ENCODE measurements at regions not wholly inside any gene's neighbourhood (a gene's known extent, or its start where the extent isn't known, plus 50 kb on each side); places are given as distances from the start of the nearest gene placed in this dataset.

GRCh38 chr3:73197187-73197586, 135.7 kb downstream of the EBLN2 start:
- no peak for ATAC-seq
- WGBS, 2 donors, result 88 to 92% methylated on average over 5 of the region's 5 CpGs
- TF ChIP-seq POLR2A (IDR thresholded peaks at IDR 0.05) (no peak), CTCF (IDR thresholded peaks at IDR 0.05) (no peak)
- H3K36me3 ChIP-seq (replicated peaks in 1 of 2; ENCODE audit: insufficient read depth in 1 of 2, low read depth in 2 of 2), result no peaks in the 10 kb centered on the region
- no peaks in the 10 kb centered on the region for H3K27me3 ChIP-seq
- no peak overlapping the region for H3K4me3 ChIP-seq
- intact Hi-C loops (cut with DNase I), result no loop called here
- H3K4me1 ChIP-seq, result no peaks in the 10 kb centered on the region
- no peak overlapping the region for H3K27ac ChIP-seq
- no peaks in the 10 kb centered on the region for H3K9me3 ChIP-seq
- DNase-seq, result no peak

- no peak overlapping the region for H3K4me3 ChIP-seq
- H3K36me3 ChIP-seq (replicated peaks in 1 of 2; ENCODE audit: insufficient read depth in 1 of 2, low read depth in 2 of 2), result no peaks in the 10 kb centered on the region
- no peaks in the 10 kb centered on the region for H3K9me3 ChIP-seq
- H3K4me1 ChIP-seq, result no peaks in the 10 kb centered on the region
- TF ChIP-seq CTCF (IDR thresholded peaks at IDR 0.05) (no peak), POLR2A (IDR thresholded peaks at IDR 0.05) (no peak)
- H3K27me3 ChIP-seq, result no peaks in the 10 kb centered on the region
- intact Hi-C loops (cut with DNase I), result no loop called here
- no peak for DNase-seq
- 59 to 63% methylated on average over 2 of the region's 2 CpGs for WGBS, 2 donors
- H3K27ac ChIP-seq, result no peak overlapping the region
- no peak for ATAC-seq
Measured at GRCh38 chr3:73203101-73203500, 141.6 kb downstream of the EBLN2 start.

- TF ChIP-seq CTCF (IDR thresholded peaks at IDR 0.05) (no peak), POLR2A (IDR thresholded peaks at IDR 0.05) (no peak)
- DNase-seq (no peak), ATAC-seq (no peak)
- Histone ChIP-seq H3K4me3 (no peak overlapping the region), H3K27ac (no peak overlapping the region), H3K9me3 (no peaks in the 10 kb centered on the region), H3K36me3 (replicated peaks in 1 of 2; ENCODE audit: insufficient read depth in 1 of 2, low read depth in 2 of 2) (no peaks in the 10 kb centered on the region), H3K27me3 (no peaks in the 10 kb centered on the region), H3K4me1 (no peaks in the 10 kb centered on the region)
- intact Hi-C loops (cut with DNase I), result no loop called here
- WGBS, 2 donors, result 81 to 97% methylated on average over 3 of the region's 3 CpGs
Measured at GRCh38 chr3:73203633-73204032, 142.2 kb downstream of the EBLN2 start.

GRCh38 chr3:73204841-73205240, 143.4 kb downstream of the EBLN2 start:
- H3K4me3 ChIP-seq, result no peak overlapping the region
- ATAC-seq (no peak), DNase-seq (no peak)
- H3K27me3 ChIP-seq, result no peaks in the 10 kb centered on the region
- no peaks in the 10 kb centered on the region for H3K36me3 ChIP-seq (replicated peaks in 1 of 2; ENCODE audit: insufficient read depth in 1 of 2, low read depth in 2 of 2)
- no peak overlapping the region for H3K27ac ChIP-seq
- TF ChIP-seq CTCF (IDR thresholded peaks at IDR 0.05) (no peak), POLR2A (IDR thresholded peaks at IDR 0.05) (no peak)
- no peaks in the 10 kb centered on the region for H3K9me3 ChIP-seq
- intact Hi-C loops (cut with DNase I), result no loop called here
- H3K4me1 ChIP-seq, result no peaks in the 10 kb centered on the region

- H3K4me3 ChIP-seq, result no peak overlapping the region
- no peaks in the 10 kb centered on the region for H3K4me1 ChIP-seq
- no peaks in the 10 kb centered on the region for H3K9me3 ChIP-seq
- no peak overlapping the region for H3K27ac ChIP-seq
- TF ChIP-seq CTCF (IDR thresholded peaks at IDR 0.05), result no peak
- TF ChIP-seq POLR2A (IDR thresholded peaks at IDR 0.05), result no peak
- 89 to 94% methylated on average over 5 of the region's 5 CpGs for WGBS, 2 donors
- intact Hi-C loops (cut with DNase I), result no loop called here
- ATAC-seq (no peak), DNase-seq (no peak)
- no peaks in the 10 kb centered on the region for H3K27me3 ChIP-seq
- no peaks in the 10 kb centered on the region for H3K36me3 ChIP-seq (replicated peaks in 1 of 2; ENCODE audit: insufficient read depth in 1 of 2, low read depth in 2 of 2)
Measured at GRCh38 chr3:73206030-73206429, 144.6 kb downstream of the EBLN2 start.

Data from body of pancreas (tissue), 4 donors.